GM19372 (cell line): ENCODE measurements at regions not wholly inside any gene's neighbourhood (a gene's known extent, or its start where the extent isn't known, plus 50 kb on each side); places are given as distances from the start of the nearest gene placed in this dataset.
"Not testable (repeated sequence)": the region's sequence is repeated elsewhere in the genome, so short reads cannot be mapped to it uniquely, and the experiment has no call there.

Source experiments
- ATAC-seq: cut with Tn5 transposase; IDR thresholded peaks from one replicate; pipeline ENCODE4 v1.9.1; 2021; ENCODE audit warnings: mild to moderate bottlenecking, low read depth, moderate library complexity; ENCODE audit not compliant: unreplicated experiment

DNA sequence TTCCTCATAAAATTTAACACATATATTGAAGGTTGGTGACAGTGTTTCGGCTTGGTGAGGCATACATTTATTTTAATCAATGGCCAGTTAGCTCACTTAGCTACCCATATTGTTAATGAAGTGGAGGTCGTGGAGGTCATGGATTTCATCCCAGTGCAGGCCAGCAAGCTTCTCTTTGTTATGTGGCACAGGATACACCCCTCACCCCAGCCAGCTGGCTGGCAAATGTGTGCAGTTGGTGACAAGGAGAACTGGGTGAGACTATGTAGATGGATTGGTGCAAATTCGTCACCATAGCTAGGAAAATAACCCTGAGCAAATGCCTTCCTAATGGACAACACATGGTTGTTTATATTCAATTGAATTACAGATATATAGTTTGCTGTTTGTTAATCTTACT is 50.5 kb upstream of the FOXP2 start:
- ATAC-seq: no peak

DNA sequence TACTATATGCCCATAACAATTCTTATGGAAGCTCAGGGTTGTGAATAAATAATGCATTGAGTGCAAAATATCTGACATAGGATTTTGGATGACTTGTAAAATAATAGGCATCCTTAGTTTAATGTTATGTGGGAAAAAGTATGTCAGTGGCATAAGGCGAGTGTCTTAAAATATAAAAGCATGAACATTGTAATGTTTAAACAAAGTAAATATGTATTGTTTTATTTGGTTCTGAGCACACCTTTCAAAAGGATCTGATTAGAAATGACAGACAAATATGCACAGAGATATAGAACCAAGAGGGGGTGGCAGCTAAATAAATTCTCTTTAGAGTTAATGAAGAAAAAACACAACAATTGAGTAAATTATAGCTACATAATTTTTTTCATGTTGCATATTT is 51.3 kb upstream of the FOXP2 start:
- ATAC-seq: no peak

DNA sequence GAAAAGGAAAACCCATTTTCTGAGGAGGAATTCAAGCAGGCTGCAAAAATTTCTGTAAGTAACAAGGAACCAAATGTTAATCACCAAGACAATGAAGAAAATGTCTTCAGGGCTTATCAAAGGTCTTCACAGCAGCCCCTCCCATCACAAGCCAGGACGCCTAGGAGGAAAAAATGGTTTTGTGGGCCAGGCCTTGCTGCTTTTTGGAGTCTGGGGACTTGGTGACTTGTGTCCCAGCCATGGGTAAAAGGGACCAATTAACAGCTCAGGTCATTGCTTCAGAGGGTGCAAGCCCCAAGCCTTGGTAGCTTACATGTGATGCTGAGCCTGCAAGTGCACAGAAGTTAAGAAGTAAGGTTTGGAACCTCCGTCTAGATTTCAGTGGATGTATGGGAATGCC is 55.7 kb upstream of the FOXP2 start:
- no peak for ATAC-seq

DNA sequence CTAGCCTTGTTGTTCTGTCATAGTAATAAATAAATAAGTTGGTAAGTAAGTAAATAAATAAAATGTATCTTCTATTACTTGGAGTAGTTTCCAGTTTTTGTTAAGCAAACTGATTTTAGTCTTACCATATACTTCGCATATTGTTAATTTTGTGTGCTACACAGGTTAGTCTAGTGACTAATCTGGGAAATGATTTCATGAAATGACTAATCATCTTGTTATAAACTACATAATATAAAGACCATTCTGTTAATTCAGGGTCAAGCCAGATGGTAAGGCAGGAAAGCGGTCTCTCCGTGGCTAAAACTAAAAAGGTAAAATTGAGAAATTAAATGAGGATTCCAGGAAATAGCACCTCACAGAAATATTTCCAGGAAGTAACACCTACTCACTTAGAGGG is 58.5 kb upstream of the FOXP2 start:
- no peak for ATAC-seq

DNA sequence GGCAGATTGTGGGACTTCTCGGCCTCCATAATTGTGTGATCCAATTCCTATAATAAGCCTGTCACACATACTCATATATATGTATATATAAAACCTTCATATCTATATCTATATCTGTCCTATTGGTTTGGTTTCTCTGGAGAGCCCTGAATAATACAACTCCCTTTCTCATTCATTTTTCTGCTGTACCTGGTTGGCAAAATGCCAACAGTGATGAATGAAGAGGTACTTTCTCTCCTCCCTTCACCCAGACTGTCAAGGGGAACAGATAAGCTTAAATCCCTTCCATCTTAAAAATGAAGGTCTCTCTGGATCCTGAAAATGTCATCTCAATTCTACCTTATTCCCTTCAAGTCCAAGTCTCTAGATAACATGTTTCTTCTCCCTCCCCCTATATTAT is 60.3 kb upstream of the FOXP2 start:
- no peak for ATAC-seq

DNA sequence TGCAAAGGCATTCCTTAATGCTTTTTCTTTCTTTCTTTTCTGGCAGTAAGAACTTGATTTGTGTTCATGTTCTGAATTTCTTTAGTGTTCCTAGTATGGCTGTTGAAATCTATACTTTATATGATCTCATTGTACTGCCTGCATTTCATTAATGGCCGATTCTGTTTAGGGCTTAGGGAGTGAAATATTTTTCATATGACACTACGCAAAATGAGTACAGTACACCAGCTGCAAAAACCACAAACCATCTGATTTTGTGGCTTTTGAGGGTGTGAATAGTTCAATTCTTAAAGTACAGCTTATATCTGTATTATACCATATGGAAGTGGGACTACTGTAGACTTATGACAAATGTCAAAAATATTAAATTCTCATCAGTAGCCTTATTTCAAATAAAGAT is 69.1 kb upstream of the FOXP2 start:
- no peak for ATAC-seq

DNA sequence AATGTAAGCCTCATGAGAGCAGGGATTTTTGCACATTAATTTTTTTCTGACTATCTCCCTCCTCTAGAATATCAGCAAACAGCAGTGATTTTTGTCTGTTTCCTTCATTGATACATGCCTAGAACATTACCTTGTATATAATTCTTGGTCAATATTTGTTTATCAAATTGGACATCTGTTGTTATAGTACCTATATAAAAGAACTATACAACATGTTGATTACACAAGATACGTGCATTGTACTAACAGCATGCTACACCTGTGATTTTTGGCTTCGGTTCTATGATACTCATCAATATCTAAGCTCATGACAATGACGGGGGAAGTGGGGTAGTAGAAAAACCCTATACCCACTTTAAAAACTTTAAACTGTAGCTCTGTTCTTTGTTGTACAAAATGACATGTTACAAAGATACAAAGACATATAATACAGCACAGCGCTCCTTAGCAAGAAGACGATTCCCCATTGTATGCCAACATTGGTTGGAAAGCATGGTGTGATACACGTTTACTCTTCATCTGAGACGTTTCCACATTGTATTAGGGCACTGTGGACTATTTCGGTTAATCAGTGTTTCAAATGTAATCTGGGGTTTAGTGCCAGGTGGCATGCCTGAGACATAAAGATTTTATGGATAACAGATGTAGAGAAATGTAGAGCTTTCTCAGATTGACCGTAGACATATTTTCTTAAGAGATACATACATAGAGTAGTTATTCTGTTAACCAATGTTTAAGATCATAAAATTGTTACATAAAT is 70.5 kb upstream of the FOXP2 start:
- ATAC-seq: no peak

DNA sequence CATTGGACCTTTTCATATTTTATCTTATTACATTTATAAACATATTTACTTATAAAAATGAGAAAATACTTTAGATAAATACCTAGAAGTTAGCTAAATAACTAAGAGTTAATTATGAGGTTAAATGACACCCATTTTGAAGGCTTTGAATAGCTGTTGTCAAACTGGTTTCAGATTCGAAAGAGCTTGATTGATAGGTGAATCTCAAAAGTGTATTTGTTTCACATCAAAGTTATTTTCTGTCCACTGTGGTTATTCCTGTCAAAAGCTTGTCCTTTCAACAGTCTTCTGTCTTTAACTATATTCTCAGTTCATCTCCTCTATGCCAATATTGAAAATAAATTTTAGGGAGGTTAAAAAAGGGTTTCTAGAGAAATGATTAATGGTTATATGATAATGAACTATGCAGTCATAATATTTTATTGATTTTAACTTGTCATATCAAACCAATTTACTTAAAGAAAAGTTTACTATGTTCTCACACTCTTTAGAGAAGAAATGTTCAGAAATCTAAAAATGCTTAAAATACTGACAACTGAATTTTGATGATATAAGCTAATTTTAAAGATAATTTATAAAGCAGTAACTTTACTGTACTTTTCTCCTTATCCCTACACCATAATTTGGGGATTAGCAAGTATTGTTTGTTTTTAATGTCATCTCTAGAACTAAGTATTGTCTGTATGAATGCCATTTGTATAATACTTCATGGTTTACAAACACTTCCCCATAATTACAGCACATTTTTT is 72.0 kb upstream of the FOXP2 start:
- no peak for ATAC-seq

DNA sequence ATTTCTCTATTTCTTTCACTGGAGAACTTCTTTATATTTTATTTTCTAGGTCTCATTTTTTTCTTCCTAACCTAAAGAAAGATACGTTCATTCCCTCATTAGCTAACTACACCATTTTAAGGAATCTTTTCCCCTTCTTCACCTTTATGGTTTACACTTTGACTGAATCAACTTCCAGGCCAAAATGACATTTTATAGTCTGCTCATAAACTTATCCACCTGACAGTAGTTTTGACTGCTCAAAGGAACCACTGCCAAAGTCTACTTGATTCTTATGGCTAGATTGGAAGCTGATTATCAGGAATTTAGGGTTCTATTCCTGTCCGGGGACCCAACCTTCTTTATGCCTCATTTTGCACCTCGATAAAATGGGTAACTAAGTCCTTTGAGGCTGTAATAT is 73.0 kb upstream of the FOXP2 start:
- ATAC-seq: no peak

DNA sequence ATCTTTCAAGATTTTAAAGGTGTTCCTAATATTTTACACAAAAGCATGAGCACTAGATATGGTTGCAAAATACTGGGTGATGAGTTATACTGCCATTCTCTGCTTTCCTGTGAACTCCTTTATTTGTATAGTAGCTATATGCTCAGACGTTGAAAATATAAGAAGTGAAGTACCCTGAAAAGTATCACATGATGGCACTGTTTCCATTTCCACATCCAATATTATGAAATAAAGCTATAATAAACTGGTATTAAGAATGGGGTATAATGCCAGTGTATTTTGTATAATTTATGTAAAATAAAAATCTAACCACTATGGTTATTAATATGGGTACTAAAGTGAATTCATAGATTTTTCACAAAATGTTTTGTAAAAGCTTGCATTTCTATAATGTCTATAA is 79.6 kb upstream of the FOXP2 start:
- ATAC-seq: no peak

DNA sequence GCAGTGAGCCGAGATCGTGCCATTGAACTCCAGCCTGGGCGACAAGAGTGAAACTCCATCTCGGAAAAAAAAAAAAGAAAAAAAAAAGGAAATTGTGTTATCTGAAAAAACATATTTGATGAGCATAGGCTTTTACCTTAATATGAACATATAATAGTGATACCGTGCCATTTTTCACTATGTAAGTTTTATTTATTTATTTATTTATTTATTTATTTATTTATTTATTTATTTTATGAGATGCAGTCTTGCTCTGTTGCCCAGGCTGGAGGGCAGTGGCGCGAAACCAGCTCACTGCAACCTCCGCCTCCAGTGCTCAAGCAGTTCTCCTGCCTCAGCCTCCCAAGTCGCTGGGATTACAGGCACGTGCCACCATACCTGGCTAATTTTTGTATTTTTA is 85.2 kb upstream of the FOXP2 start:
- ATAC-seq: not testable (repeated sequence)

DNA sequence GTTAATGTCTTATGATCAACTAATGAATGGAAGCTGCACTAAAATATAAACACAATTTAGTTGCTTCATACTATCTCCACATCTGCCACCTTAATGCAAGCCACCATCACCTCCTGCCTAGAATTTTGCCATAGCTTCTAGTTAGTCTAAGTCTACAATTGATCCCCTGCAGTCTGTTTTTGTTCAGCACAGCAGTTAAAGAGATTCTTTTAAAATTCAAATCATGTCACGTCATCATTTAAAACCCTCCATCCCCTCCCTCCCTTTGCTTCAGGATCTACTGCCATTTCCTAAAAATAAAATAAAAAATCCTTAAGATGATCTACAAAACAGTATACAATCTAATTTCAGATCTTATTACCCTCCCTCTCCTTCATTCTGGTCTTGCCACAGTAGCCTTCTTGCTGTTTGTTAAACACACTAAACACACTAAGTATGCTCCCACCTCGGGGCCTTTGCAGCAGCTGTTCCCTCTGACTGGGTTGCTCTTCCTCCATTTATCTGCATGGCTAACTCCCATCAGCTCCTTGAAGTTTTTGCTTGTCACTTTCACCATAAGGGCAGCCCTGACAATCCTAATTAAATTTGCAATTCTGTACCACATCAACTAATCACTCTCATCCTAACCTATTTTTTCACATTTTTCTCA is 97.0 kb upstream of the FOXP2 start:
- no peak for ATAC-seq

DNA sequence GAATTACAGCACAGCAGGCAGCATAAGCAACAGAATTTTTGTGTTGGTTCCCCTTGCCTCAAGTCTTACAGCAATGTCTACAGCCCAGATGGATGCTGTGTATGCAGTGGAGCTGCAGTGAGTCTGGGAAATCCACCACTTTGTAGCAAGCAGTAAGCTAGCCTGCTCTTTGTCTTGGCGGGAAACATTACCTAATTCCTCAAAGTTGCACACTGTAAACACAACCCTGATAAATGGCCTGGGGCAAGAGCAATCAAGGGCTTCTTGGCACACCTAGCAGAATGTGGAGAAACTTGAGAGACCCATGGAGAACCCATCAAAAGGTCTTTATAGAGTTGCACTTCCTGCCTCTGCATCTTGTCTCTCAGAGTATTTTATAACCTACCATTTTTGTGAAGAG is 102.0 kb upstream of the FOXP2 start:
- no peak for ATAC-seq

DNA sequence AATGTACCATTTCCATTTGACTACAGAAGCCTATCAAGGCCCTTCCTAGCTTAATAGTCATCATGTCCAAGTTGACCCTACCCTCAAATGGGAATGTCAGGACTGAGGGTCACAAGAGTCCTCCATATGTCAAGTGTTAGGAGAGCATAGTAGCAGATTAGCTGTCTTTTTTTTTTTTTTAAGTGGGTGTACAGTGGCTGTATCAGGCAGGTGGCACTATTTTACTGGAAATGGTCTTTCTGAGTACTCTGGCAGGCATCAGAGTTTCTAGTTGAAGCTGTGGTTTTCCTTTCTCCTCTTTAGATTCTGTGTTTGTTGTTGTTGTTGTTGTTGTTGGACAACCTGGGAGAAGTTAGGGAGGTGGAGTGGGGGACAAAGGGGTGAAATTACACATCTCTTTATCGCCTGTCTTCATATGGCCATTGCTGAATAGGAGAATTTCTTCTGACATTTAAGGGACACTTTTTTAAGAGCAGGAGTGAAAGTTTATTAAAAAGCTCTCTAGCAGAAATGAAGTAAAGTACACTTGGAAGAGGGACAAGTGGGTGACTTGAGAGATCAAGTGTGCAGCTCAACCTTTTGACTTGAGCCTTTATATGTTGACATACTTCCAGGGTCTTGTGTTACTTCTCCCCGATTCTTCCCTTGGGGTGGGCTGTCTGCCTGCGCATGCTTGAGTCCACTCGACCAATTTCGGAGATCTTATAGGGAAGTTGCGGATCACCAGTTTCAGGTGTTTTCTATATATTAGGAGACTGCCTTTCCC is 104.1 kb upstream of the FOXP2 start:
- ATAC-seq: no peak

DNA sequence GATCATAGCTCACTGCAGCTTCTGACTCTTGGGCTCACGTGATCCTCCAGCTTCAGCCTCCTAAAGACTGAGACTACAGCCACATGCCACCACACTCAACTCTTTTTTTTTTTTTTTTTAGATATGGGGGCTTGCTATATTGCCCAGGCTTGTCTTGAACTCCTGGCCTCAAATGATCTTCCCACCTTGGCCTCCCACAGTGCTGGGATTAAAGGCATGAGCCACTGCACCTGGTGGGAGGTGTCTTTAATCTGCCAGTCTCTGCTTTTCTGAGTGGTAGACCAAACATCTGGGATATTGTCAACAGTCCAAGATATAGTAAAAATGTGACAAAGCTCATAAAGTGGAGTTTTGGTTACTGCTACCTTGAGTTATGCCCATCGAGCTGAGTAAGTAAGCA is 104.9 kb upstream of the FOXP2 start:
- no peak for ATAC-seq

DNA sequence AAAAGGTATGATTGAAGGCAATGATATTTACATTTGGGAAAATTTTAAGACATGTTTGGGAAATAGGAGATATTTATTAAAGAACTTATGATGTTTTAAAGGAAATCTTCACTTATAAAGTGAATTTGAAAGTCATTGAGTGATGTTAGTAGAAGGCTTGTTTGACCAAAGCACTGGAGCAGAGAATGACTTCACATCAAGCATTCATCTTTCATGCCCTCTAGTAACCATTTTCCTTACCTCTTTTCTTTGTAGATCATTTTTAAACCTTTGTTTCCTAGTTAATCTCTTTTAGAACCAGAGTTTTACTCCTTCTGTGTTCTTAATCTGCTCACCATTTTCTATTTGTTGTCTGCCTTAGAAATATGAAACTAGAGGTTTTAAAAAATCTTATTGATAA is 111.3 kb upstream of the FOXP2 start:
- ATAC-seq: no peak

DNA sequence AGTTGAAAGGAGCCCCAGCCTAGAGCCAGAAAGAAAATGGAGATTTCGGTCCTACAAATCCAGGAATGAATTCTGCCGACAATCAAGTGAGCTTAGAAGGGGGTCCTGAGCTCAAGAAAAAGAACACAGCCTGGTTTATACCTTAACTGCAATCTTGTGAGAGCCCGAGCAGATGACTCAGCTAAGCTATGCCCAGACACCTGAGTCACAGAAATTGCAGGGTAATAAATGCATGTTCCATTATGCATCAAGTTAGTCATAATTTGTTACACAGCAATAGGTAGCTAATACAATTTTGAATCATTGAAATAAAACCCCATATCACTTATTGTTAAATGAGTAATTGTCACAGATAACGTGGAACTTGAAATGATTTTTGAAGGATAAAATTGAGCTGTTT is 111.8 kb upstream of the FOXP2 start:
- no peak for ATAC-seq

DNA sequence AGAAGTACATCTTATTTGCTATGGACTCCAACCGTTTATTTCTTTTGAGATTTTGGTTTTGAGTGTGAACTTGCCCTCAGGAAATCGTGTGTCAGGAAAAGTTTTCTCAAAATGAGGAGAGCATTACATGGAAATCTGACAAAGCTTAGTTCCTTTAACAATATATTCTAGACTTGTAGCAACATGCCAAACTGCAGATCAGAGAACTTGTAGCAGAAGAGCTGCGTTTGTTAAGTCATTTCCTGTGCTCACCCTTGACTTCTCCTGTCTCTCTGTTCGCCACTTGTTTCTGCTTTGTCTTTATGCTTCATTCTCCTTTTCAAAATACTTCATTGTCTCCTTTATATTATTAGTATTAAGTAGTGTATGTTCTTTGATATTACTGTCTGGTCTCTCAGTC is 116.6 kb upstream of the FOXP2 start:
- no peak for ATAC-seq

DNA sequence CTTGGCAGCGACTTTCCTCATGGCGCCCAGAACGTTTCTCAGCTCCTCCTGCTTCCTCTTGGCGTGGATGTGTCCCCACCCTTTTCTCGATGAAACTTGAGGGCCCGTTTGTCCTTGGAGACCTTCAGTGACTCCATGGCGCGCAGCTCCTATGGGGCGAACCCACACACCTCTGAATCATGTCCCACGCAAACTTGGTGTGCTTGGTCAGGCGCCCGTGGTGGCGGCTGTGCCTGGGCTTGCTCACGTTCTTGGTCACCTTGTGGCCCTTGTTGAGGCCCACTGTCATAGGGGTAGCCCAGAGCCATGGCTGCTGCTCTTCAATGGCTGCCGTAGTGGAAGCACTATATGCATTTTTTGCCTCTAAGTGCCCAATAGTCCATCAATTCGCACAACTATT is 117.5 kb upstream of the FOXP2 start:
- ATAC-seq: no peak

DNA sequence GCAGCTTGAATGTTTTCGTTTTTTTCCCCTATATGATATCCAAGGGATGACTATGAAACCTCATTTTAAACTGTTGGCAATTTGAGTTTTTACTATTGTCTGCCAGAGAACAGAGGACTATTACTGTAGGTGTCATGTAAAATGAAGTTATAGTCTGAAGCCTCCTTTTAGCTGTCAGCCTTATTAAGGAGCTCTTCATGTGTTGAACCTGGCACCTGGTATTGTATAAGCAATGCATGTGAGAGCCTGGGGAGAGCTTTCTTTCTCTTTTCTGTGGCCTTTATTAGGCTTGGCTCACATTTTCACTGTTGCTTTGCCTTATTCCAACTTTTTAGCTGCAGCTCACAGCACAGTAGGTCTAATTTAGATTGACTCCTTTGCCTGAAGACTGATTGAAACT is 119.1 kb upstream of the FOXP2 start:
- ATAC-seq: no peak

DNA sequence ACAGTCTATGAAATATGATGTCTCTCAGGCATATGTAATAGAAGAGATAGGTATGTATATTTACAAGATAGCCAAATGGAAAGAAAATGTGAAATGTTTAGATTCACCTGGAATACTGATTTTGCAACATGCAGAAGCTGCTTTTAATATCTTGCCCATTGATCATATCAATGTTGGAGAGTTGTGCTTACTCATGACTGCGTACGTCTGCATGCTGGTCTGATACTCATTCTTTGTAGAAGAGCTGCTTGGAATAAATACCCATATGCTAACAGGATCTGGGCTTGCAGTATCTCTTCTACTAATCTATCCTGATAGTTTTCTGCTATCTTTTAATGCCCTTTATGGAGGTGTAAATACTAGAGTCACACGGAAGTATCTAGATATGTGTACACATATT is 120.6 kb upstream of the FOXP2 start:
- no peak for ATAC-seq
